HUDEP-2 (cell line): ENCODE measurements at regions not wholly inside any gene's neighbourhood (a gene's known extent, or its start where the extent isn't known, plus 50 kb on each side); places are given as distances from the start of the nearest gene placed in this dataset.

Source experiments
- DNase-seq, 76 experiments: peaks; one replicate each; lab custom pipeline; 2025; ENCODE audit not compliant: unreplicated experiment in 76 of 76; lab: John Stamatoyannopoulos, UW

DNA sequence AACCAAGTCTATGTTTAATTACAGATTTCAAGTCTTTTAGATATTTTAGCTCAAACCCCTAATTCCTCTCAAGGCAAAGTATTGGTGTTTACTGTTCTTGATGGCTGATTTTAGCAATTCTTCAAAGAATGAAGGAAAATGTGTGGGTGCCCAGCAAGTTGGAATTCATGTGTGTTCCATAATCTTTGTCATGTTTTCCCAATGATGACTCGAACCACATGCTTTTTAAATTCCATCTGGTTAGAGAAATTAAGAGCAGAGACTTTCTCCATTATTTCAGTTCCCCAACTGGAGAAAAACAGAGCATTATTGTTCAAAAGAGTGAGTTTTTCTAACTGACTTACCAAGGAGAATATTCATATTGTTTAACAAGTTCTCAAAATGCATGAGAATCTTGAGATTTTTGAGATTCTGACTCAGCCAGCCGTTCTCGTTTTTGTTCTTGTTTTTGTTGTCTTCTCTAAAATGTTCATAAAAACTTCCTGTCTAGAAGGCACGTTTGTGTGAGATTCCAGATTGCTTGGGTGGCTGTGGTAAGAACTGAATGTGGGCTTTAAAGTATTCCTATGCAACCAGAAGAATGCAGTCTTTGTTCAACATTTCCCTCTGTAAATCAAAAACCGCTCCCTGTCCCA lies 404.7 kb downstream of the IRS2 start:
- DNase-seq = no peak

DNA sequence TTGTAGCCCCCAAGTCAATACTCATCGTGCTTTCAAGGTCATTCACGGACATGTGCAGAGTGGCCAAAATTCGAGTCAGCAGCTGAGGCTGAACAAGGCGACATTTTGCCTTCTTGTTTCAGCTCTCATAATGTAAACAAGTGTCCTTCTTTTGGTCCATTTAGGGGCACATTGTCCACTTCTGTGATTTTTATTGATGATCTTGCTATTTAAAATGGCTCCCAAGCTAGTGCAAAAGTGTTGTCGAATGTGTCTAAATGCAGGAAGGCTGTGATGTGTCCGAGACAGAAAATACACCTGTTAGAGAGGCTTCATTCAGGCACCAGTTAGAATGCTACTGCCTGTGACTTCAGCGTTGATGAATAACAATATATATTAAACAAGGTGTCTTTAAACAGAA lies 405.9 kb downstream of the IRS2 start:
- DNase-seq = no peak

DNA sequence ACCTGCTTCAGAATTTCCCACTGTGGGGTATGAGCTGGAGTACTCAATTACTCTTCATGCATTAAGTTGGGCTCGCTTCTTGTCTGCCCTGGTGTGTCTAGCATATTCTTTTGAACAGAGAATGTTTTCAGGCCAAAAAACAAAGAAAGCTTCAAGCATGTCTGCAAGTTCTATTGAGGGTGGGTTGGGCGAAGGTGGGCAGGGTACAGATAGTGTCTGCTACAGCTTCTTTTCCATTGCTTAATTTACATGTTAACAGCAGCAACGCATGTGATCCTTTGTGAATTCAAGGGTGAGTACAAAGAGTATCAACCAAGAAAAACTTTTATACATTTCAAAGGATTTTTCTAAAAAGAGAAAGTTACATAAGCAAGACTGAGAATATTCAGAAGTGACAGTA lies 406.5 kb downstream of the IRS2 start:
- no peak for DNase-seq

DNA sequence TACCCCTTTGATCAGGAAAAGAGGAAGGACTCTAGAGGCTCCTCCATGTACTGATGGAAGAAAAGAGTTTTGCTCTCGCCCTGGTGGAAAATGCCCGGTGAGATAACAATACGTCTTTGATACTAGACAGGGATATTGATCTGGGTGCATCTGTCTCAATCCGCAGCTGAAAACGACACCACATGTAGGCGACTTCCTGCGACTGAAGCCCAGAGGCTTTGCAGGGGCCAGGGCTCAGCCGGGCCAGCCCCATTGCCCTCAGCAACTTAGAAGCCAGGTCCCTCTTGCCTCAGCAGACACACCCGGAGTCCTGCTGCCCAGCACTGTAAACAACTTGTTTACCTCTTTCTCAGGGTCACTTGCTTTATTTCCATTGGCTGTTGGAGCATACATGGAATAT lies 409.4 kb downstream of the IRS2 start:
- DNase-seq = no peak

DNA sequence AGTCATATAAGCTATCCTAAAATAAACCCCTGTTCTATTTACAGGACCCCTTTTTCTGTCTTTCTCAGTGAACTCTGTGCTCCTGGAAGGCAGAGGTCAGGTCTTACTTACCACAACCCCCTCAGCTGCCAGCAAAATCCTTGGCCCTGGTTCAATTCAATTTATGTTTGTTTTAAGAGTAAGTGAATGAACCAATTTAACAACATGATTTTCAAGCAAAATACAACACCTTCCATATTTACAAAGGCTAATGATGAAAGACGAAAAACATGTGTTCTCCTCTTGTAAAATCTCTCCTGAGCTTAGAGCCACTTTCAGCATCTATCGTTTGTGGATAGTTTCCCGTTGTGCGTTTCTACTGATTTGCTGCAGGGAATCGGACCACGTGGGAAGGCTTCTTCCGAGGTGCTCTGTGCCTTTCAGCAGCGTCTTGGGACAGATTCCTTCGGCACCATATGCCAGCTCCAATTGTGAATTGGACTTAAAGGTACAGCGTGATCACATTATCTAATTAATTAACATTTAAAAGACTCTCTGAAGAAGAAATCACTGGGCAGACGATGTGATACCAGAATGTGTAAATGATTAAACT lies 411.7 kb downstream of the IRS2 start:
- no peak for DNase-seq

DNA sequence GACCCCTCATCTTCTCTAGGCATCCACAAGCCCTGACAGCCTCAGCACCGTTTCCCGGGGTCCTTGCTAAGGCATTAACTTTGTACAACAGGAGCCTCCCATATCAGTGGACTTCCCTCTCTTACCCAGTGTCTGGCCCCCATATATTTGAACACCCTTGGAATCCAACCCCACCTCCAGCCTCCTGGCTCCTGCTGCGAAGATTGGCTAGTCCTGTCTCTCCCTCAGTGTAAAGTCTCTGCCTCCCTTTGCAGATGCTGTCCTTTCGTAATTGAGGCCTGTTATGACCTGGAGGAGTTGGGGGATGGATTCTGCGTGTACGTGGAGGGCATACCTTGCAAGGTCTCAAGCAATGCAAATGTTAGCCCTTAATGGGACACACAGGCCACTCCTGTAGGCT lies 413.7 kb downstream of the IRS2 start:
- DNase-seq = no peak

DNA sequence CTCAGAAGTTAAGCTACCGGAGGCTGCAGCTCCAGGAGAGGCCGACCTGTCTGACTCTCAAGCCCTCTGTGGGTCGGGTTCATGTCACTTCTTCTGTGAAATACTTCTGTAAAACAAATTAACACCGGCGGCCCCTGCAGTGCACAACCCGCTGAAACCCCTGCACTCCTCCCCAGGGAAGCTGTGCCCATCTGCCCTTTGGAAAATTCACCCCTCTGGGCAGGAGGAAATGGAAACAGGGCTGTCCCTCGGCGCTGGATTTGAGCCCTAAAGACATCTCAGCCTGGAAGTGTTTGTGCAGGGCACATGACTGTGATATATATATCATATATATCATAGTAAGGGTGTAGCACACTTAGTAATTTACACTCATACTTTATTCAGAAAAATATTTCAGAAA lies 415.3 kb downstream of the IRS2 start:
- no peak for DNase-seq

DNA sequence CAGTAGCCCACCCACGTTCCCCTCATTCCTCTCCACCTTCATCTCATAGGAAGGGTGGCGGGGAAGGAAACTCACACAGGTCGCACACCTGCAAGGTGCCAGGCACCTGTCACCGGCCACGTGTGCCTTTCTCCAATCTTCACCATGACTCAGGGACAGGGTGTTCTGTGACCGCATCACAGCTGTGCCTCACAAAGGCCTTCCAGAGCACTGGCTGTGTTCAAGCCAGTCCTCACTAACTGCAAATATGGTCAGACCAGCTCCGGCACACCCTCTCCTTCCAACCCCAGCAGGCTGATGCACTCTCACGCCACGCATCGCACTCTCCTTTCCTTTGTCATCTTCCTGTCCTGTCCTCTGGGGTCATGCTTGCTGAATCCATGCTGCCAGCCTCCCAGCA lies 415.9 kb downstream of the IRS2 start:
- no peak for DNase-seq

DNA sequence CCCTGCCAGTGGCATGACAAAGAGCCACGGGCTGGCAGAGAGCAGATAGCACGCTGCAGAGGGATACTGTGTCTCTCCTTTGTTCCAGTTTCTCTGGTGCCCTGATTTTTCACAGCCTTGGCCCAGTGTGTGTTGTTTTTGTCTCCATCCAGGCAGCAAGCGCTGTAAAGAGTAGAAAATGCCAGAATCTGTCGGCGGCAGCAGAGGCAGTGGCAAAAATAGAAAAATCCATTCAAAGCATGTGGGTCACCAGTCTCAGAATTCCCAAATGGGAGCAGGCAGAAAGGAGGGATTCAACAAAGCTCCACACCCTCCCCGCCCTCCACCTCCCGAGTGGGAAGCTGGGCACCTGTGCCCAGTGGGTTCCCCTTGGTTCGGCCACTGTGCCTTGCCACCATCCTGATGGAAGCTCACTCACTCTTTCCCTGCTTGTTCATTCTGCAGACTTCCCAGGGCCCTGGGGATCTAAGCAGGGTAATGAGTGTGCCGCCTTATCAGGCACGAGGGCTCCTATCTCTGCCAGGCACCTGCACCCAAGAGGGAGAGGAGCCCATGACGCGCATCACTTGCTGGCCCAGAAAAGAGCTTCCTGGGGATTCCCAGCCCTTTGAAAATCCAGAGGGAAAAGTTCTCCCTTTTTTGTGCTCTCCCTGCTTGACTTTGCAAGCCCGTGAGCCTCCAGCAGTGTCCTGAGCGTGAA lies 416.9 kb downstream of the IRS2 start:
- no peak for DNase-seq

DNA sequence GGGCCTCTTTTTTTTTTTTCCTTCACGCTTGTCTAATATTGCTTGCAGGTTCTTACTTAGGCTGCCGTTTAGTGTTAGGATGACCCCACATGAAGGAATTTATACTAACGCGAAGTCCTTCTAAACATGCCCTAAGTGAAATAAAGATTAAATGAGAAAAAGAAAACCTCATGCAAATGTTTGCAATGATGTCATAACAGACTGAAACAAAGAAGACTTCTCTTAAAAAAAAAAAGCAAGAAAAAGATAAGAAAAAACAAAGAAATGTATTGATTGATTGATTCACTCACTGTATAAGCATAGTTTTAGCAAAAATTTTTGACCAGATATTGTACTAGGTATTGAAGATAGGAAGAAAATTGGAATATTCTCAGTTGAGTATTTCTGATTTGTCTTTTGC lies 418.2 kb downstream of the IRS2 start:
- DNase-seq = no peak

DNA sequence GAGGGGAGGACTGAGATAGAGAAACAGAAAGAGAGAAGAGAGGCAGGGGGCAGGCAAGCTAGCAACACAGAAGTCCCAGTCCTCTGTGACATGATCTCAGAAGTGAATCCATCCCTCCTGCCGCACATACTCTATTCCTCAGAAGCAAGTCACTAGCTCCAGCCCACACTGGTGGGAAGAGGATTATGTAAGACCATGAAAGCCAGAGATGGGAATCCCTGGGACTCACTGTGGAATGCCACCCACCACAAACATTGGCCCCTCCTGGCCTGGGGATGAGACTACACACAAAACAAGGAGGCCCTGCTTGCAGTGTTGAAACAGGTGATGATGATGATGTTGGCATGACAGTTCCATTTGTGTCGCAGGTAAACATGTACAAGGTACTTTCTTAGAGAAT lies 419.9 kb downstream of the IRS2 start:
- no peak for DNase-seq

DNA sequence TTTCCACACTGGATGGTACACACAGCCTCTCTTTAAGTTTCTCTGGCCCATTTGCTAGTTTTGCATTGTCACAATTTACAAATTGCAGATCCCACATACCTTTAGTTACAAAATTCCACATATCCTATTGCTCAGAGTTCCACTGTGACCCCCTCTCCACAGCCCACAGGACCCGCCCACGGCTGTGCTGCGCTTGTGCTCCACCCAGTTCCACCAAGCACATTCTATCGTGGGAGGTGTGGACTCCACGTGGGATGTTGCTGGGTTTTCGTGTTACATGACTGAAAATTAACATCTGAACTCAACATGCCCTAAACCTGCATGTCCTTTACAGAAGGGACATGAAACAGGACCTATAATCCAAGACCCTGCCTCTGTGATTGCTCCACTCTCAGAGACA lies 423.0 kb downstream of the IRS2 start:
- DNase-seq = no peak

DNA sequence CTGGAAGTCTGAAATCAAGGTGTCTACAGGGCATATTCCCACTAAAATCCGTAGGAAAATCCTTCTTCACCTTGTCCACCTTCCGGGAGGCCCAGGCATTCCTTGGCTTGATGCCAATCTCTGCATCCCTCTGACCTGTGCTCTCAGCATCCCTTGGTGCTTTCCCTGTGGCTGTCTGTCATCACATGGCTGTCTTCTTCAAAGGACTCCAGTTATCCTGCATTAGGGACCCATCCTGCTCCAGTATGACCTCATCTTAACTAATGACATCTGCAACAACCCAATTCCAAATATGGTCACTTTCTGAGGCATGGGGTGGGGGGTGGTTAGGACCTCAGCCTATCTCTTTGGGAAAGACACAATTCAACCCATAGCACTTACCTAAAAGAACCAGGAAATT lies 423.8 kb downstream of the IRS2 start:
- no peak for DNase-seq

DNA sequence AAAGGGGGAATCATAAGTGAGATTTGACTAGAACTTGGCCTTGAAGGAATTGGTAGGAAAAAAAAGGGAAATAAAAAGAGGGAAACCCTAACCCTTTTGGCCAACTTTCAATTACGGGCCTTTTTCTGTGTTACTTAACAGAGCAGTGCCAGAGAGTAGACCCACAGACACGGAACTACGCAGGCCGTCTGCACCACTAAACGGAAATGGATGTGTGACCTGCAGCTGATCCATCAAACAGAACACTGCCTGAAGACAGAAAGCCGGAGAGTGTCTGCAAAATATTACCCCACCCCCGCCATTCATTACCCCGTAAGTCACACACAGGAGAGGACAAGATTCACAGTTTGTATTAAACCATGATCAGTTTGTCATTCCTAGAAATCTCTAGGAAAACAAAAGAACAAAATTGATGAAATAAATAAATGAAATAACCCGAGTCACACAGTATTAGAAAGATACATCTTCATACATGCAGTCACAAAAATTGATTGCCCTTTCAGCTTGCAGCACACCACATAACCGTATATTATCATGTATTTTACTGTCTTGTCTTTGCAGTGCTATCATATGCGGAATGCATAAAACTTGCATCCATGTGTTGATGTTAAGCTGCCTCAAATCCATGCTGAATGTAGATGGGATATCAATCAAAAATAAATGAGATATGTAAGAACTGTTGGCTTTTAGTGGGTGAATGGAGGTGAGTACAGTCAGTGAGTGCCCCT lies 424.7 kb downstream of the IRS2 start:
- DNase-seq = no peak

DNA sequence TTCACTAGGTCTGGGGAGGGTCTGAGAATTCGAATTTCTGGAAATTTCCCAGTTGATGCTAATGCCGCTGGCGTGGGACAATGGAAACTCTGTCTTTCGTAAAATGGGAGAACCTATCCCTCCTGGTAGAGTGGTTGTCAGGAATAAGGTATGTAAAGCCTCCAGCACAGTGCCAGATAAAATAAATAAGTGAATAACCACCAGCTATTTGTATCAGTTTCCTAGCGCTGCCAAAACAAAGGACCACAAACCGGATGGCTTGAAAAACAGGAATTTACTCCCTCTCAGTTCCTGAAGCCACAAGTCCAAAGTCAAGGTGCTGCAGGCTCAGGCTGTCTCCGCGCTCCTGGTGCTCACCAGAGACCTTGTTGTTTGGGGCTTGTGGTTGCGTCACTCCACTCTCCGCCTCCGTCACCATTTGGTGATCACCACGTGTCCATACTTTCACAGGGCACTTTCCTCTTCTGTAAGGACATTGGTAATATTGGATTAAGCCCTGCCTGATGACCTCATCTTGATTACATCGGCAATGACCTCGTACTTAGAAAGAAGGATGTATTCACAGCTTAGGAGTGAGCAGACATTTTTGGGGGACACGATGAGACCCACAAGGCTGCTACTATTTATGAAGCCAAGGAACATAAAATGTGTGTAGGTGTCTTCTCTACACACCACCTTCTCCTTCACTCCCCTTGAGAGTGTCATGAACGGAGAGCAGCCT lies 428.5 kb downstream of the IRS2 start:
- no peak for DNase-seq

DNA sequence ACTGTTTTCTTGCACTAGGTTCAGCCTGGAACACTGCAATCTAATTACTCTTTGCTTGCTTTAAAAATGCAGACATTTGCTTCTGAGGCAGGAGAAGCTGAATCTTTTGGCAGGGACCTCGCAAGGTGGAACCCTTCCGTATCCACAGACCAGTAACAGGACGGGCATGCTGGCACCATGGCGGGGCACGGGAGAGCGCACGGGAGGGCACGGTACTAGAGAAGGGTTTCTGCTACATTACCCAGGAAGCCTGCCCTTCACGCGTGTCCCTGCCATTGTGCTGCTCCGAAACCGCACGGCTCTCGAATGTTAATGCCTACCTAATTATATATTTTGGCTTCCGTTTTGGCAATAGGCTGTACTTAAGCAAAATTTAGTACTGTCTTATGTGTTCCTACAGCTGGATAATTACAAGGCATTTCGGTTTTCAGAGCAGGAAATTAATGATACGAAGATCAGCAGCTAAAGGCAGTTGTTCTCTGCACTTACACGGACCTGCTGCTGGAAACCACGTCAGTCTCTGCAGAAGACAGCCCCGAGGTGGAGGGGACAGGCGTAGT lies 430.4 kb downstream of the IRS2 start:
- DNase-seq = no peak

DNA sequence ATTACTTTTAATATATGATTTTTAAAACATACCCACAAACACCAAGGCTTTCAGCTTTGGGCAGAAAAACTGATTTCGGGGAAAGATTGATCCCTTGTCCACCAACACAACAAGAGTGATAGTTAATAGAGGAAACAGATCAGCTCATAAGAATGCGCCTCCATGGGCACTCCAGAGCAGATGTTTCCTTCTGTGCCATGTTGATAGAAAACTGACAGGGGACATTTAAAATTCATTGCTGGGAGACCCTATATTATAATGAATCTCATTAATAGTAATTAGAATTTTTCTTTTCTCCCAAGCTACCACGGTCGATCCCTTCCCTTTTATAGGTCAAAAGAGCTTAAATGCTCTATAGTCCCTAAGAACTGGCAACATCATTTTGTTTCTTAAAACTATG lies 431.2 kb downstream of the IRS2 start:
- no peak for DNase-seq

DNA sequence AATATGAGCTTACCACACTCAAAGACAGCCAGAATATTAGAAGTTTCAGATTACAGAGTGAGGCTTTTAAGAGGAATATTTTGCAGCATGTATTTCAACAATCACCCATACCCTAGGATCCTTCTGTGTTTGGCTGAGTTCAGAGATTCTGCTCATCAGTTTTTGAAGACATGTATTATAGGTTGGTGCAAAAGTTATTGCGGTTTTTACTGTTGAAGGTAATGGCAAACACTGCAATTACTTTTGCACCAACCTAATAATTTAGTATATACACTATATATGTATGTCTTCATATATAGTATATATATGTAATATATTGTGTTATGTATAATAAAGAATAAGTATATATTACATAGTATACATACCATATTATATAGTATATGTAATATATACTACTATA lies 435.1 kb downstream of the IRS2 start:
- DNase-seq = no peak

DNA sequence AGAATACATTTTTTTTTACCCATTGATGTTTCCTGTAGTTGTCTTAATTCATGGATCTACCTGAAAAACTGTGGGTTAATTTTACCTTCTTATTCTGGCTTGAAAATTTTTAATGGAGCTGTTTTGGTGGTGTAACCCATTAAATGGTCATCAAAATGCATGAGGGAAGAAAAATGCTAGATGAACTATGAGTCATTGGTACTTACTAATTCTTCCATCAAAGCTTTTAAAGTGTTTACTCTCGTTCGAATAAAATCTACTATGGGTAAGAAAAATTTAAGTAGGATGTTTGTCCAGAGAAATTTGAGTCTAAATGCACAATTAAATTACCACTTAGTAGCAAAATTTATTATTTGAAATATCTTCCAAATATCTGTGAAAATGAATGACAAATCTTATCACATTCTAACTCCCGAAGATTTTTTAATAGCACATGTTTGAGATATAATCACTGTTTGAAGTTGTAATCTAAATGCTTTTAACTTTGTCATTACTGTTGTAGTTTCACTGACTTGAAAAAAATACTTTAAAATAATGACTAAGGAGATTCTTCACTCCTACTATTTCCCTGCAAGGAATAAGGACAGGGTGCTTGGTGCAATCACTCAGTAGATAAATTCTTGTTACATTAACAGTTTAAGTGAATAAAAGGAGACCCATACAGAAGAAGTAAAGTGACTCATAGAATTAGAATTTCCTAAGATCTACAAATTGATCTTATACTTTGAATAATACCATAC lies 437.7 kb downstream of the IRS2 start:
- DNase-seq = no peak

DNA sequence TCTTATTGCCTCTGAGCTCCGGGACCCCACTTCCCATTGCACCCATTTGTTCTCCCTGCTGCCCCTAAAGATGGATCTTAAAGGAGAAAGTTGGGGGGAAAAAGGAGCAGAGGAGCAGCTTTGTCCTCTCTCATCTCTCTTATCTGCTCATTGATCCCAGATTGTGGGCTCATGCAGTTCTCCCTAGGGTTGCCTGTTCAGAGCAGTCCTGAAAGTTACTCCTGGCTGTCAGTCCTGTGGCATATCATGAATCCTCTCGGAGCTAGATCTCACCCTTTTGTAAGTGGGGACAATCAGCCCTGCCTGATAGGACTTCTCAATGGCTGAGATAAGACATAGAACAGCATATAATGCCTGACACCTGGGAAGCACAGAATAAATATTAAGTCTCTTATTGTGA lies 440.3 kb downstream of the IRS2 start:
- DNase-seq = no peak
